IgD-negative memory B cell (primary cell): ENCODE measurements at regions not wholly inside any gene's neighbourhood (a gene's known extent, or its start where the extent isn't known, plus 50 kb on each side); places are given as distances from the start of the nearest gene placed in this dataset.
"Not testable (repeated sequence)": the region's sequence is repeated elsewhere in the genome, so short reads cannot be mapped to it uniquely, and the experiment has no call there.

Experiments
- H3K27ac Mint-ChIP-seq, 3 donors: one replicate each; pipeline ENCODE4 v1.8.0; 2020 to 2022; ENCODE audit warnings: mild to moderate bottlenecking in 3 of 3, mixed read lengths in 3 of 3, moderate library complexity in 1 of 3
- H3K27me3 Mint-ChIP-seq: one replicate; pipeline ENCODE4 v1.8.0; 2021; ENCODE audit warnings: mixed read lengths
- H3K36me3 Mint-ChIP-seq: one replicate; pipeline ENCODE4 v1.8.0; 2020; ENCODE audit warnings: mild to moderate bottlenecking, mixed read lengths
- H3K4me1 Mint-ChIP-seq, 3 donors: one replicate each; pipeline ENCODE4 v1.8.0; 2020 to 2022; ENCODE audit warnings: mixed read lengths in 3 of 3, mild to moderate bottlenecking in 1 of 3
- H3K4me3 Mint-ChIP-seq, 4 donors: one replicate each; pipeline ENCODE4 v1.8.0; 2020 to 2022; ENCODE audit warnings: mild to moderate bottlenecking in 4 of 4, mixed read lengths in 4 of 4, moderate library complexity in 3 of 4
- H3K9me3 Mint-ChIP-seq, 3 donors: one replicate each; pipeline ENCODE4 v1.8.0; 2020 to 2021; ENCODE audit warnings: mixed read lengths in 3 of 3, mild to moderate bottlenecking in 1 of 3

GRCh38 chr6:76982476-76983199 is 480.7 kb downstream of the HTR1B start:
- Mint-ChIP-seq H3K9me3 (peaks cover 3 to 7% (median 4%) of the 10 kb centered on the region in 3 donors), H3K27ac (no peak overlapping the region), H3K4me1 (no peaks in the 10 kb centered on the region), H3K27me3 (no peaks in the 10 kb centered on the region), H3K36me3 (no peaks in the 10 kb centered on the region), H3K4me3 (no peak overlapping the region)

- Mint-ChIP-seq H3K36me3 (no peaks in the 10 kb centered on the region), H3K27me3 (no peaks in the 10 kb centered on the region), H3K4me3 (no peak overlapping the region), H3K4me1 (no peaks in the 10 kb centered on the region), H3K9me3 (peaks cover 2 to 4% (median 3%) of the 10 kb centered on the region in 3 donors), H3K27ac (no peak overlapping the region)
Measured at GRCh38 chr6:76972474-76972873, 490.8 kb downstream of the HTR1B start.

GRCh38 chr6:76959177-76959576 is 504.1 kb downstream of the HTR1B start:
- not testable (repeated sequence) for H3K4me1 Mint-ChIP-seq, H3K27me3 Mint-ChIP-seq, H3K9me3 Mint-ChIP-seq, H3K36me3 Mint-ChIP-seq, H3K4me3 Mint-ChIP-seq, H3K27ac Mint-ChIP-seq

- H3K27me3 Mint-ChIP-seq, result no peaks in the 10 kb centered on the region
- no peak overlapping the region for H3K4me3 Mint-ChIP-seq
- peaks cover 0 to 2% (median 0%) of the 10 kb centered on the region in 3 donors for H3K4me1 Mint-ChIP-seq
- peaks cover 0 to 26% (median 0%) of the 10 kb centered on the region in 3 donors for H3K9me3 Mint-ChIP-seq
- H3K27ac Mint-ChIP-seq, result no peak overlapping the region
- H3K36me3 Mint-ChIP-seq, result no peaks in the 10 kb centered on the region
Measured at GRCh38 chr6:76942203-76942966, 520.9 kb downstream of the HTR1B start.

- H3K9me3 Mint-ChIP-seq, result peaks cover 2 to 21% (median 2%) of the 10 kb centered on the region in 3 donors
- H3K4me1 Mint-ChIP-seq, result peaks cover 0 to 2% (median 0%) of the 10 kb centered on the region in 3 donors
- H3K27me3 Mint-ChIP-seq, result no peaks in the 10 kb centered on the region
- H3K27ac Mint-ChIP-seq, result no peak overlapping the region
- no peak overlapping the region for H3K4me3 Mint-ChIP-seq
- no peaks in the 10 kb centered on the region for H3K36me3 Mint-ChIP-seq
Measured at GRCh38 chr6:76940191-76940590, 523.1 kb downstream of the HTR1B start.

GRCh38 chr6:76914737-76915136 is 548.6 kb downstream of the HTR1B start:
- Mint-ChIP-seq H3K27ac (no peak overlapping the region), H3K9me3 (peaks cover 2 to 7% (median 4%) of the 10 kb centered on the region in 3 donors), H3K4me3 (no peak overlapping the region), H3K36me3 (no peaks in the 10 kb centered on the region), H3K4me1 (no peaks in the 10 kb centered on the region), H3K27me3 (no peaks in the 10 kb centered on the region)

GRCh38 chr6:76905541-76905940 is 557.8 kb downstream of the HTR1B start:
- not testable (repeated sequence) for H3K27me3 Mint-ChIP-seq, H3K36me3 Mint-ChIP-seq, H3K27ac Mint-ChIP-seq, H3K4me1 Mint-ChIP-seq, H3K4me3 Mint-ChIP-seq, H3K9me3 Mint-ChIP-seq

GRCh38 chr6:76892542-76892941 is 570.7 kb downstream of the HTR1B start:
- no peaks in the 10 kb centered on the region for H3K36me3 Mint-ChIP-seq
- no peak overlapping the region for H3K27ac Mint-ChIP-seq
- H3K4me3 Mint-ChIP-seq, result no peak overlapping the region
- H3K27me3 Mint-ChIP-seq, result no peaks in the 10 kb centered on the region
- H3K4me1 Mint-ChIP-seq, result no peaks in the 10 kb centered on the region
- peaks cover 5 to 21% (median 5%) of the 10 kb centered on the region in 3 donors for H3K9me3 Mint-ChIP-seq

GRCh38 chr6:76888351-76888750 is 574.9 kb downstream of the HTR1B start:
- no peaks in the 10 kb centered on the region for H3K4me1 Mint-ChIP-seq
- H3K9me3 Mint-ChIP-seq, result peaks cover 0 to 3% (median 2%) of the 10 kb centered on the region in 3 donors
- H3K27me3 Mint-ChIP-seq, result no peaks in the 10 kb centered on the region
- no peak overlapping the region for H3K4me3 Mint-ChIP-seq
- peaks cover 2% of the 10 kb centered on the region for H3K36me3 Mint-ChIP-seq
- no peak overlapping the region for H3K27ac Mint-ChIP-seq

- no peaks in the 10 kb centered on the region for H3K27me3 Mint-ChIP-seq
- H3K4me3 Mint-ChIP-seq, result no peak overlapping the region
- peaks cover 0 to 3% (median 3%) of the 10 kb centered on the region in 3 donors for H3K9me3 Mint-ChIP-seq
- H3K4me1 Mint-ChIP-seq, result no peaks in the 10 kb centered on the region
- peaks cover 2% of the 10 kb centered on the region for H3K36me3 Mint-ChIP-seq
- H3K27ac Mint-ChIP-seq, result no peak overlapping the region
Measured at GRCh38 chr6:76886900-76887299, 576.4 kb downstream of the HTR1B start.

- Mint-ChIP-seq H3K4me3 (no peak overlapping the region), H3K27ac (no peak overlapping the region), H3K36me3 (peaks cover 2% of the 10 kb centered on the region), H3K4me1 (no peaks in the 10 kb centered on the region), H3K9me3 (peaks cover 0 to 3% (median 3%) of the 10 kb centered on the region in 3 donors), H3K27me3 (no peaks in the 10 kb centered on the region)
Measured at GRCh38 chr6:76885861-76886301, 577.4 kb downstream of the HTR1B start.

- no peaks in the 10 kb centered on the region for H3K4me1 Mint-ChIP-seq
- no peak overlapping the region for H3K4me3 Mint-ChIP-seq
- H3K27me3 Mint-ChIP-seq, result no peaks in the 10 kb centered on the region
- H3K27ac Mint-ChIP-seq, result no peak overlapping the region
- H3K9me3 Mint-ChIP-seq, result peaks cover 0 to 3% (median 2%) of the 10 kb centered on the region in 3 donors
- peaks cover 2% of the 10 kb centered on the region for H3K36me3 Mint-ChIP-seq
Measured at GRCh38 chr6:76881414-76881813, 581.9 kb downstream of the HTR1B start.

GRCh38 chr6:76876922-76877553 is 586.3 kb downstream of the HTR1B start:
- Mint-ChIP-seq H3K36me3 (no peaks in the 10 kb centered on the region), H3K9me3 (peaks cover 0 to 8% (median 4%) of the 10 kb centered on the region in 3 donors), H3K27ac (no peak overlapping the region), H3K27me3 (no peaks in the 10 kb centered on the region), H3K4me1 (no peaks in the 10 kb centered on the region), H3K4me3 (no peak overlapping the region)

GRCh38 chr6:76876430-76876829 is 586.9 kb downstream of the HTR1B start:
- not testable (repeated sequence) for H3K27me3 Mint-ChIP-seq, H3K27ac Mint-ChIP-seq, H3K4me1 Mint-ChIP-seq, H3K36me3 Mint-ChIP-seq, H3K4me3 Mint-ChIP-seq, H3K9me3 Mint-ChIP-seq

- Mint-ChIP-seq H3K4me3 (no peak overlapping the region), H3K9me3 (peaks cover 0 to 3% (median 2%) of the 10 kb centered on the region in 3 donors), H3K27me3 (no peaks in the 10 kb centered on the region), H3K36me3 (no peaks in the 10 kb centered on the region), H3K27ac (no peak overlapping the region), H3K4me1 (no peaks in the 10 kb centered on the region)
Measured at GRCh38 chr6:76867182-76867581, 596.1 kb downstream of the HTR1B start.
